GM12878 (cell line): ENCODE measurements at regions not wholly inside any gene's neighbourhood (a gene's known extent, or its start where the extent isn't known, plus 50 kb on each side); places are given as distances from the start of the nearest gene placed in this dataset.

ENCODE experiments used
- ATAC-seq: fragments of 200-7000 bp; cut with Tn5 transposase; 3 replicates; pipeline ENCODE4 v1.9.1; 2020; ENCODE audit warnings: mild to moderate bottlenecking, moderate library complexity
- BruUV-seq: library from RNA; stranded (reverse); fragments of 400-500 nt; replicated peaks from 2 replicates; lab custom pipeline; 2021; lab: Mats Ljungman, UMichigan
- CTCF ChIA-PET: fragments of 300-600 bp; sonication (Branson Sonifier 250); formaldehyde crosslinking; extraction: SDS; loops from one replicate; lab custom pipeline; 2021; ENCODE audit warnings: inconsistent platforms; lab: Yijun Ruan, JAX
- POLR2A ChIA-PET: fragments of 350-600 bp; formaldehyde crosslinking; extraction: SDS; loops from one replicate; lab custom pipeline; 2021; ENCODE audit warnings: inconsistent platforms; lab: Charles Lee
- RAD21 ChIA-PET: fragments of 300-600 bp; sonication (Branson Sonifier 250); formaldehyde crosslinking; loops from one replicate; lab custom pipeline; 2023; ENCODE audit warnings: antibody characterized with exemption; ENCODE audit not compliant: unreplicated experiment; lab: Charles Lee
- SMC1A ChIA-PET: fragments of 300-600 bp; sonication (Branson Sonifier 250); formaldehyde crosslinking; loops from one replicate; lab custom pipeline; 2023; ENCODE audit not compliant: unreplicated experiment, uncharacterized antibody; lab: Charles Lee
- DNase-seq: peaks from one replicate; pipeline ENCODE4 v3.0.0-alpha.2; 2011; ENCODE audit warnings: low read depth, low spot score
- FAIRE-seq: peaks from 3 replicates; lab custom pipeline; 2011; peaks lifted over from hg19 to GRCh38; lab: Jason Lieb, UNC
- H2AFZ ChIP-seq: 2 replicates; pipeline ENCODE4 v1.6.0; 2011; ENCODE audit warnings: low read depth, low read length, control low read depth; ENCODE audit not compliant: control insufficient read depth
- H3K27ac ChIP-seq: 2 replicates; pipeline ENCODE4 v1.5.1; 2011; ENCODE audit warnings: control low read depth; ENCODE audit not compliant: control insufficient read depth, insufficient read depth
- H3K27me3 ChIP-seq, 2 experiments: replicated peaks in 1 of 2; 2 replicates each; pipeline versions ENCODE4 v1.6.0 to v1.6.1; 2011; ENCODE audit warnings: low read length in 1 of 2; ENCODE audit not compliant: control insufficient read depth in 2 of 2, insufficient read depth in 2 of 2
- H3K36me3 ChIP-seq, 2 experiments: 2 replicates each; pipeline ENCODE4 v1.5.1; 2011; ENCODE audit warnings: low read length in 1 of 2; ENCODE audit not compliant: control insufficient read depth in 2 of 2, insufficient read depth in 2 of 2
- H3K4me1 ChIP-seq: 2 replicates; pipeline ENCODE4 v1.6.1; 2011; ENCODE audit warnings: mild to moderate bottlenecking, low read length, moderate library complexity, mixed read lengths; ENCODE audit not compliant: control insufficient read depth, insufficient read depth
- H3K4me2 ChIP-seq: 2 replicates; pipeline ENCODE4 v1.6.0; 2011; ENCODE audit warnings: control low read depth; ENCODE audit not compliant: control insufficient read depth, insufficient read depth
- H3K4me3 ChIP-seq: fragments of 200-600 bp; sonication (generic); 2 replicates; pipeline ENCODE4 v1.5.1; 2016
- H3K79me2 ChIP-seq: 2 replicates; pipeline ENCODE4 v1.6.0; 2011; ENCODE audit warnings: low read length; ENCODE audit not compliant: control insufficient read depth, insufficient read depth
- H3K9ac ChIP-seq: 2 replicates; pipeline ENCODE4 v1.8.0; 2011; ENCODE audit warnings: low read length, control low read depth, mixed read lengths; ENCODE audit not compliant: control insufficient read depth, insufficient read depth
- H3K9me3 ChIP-seq: replicated peaks from 3 replicates; pipeline ENCODE4 v1.5.1; 2011; ENCODE audit warnings: mild to moderate bottlenecking, low read length; ENCODE audit not compliant: control insufficient read depth, insufficient read depth
- H4K20me1 ChIP-seq: 2 replicates; pipeline ENCODE4 v1.6.0; 2011; ENCODE audit not compliant: control insufficient read depth, insufficient read depth
- ATF3 ChIP-seq: IDR thresholded peaks from 2 replicates; pipeline ENCODE4 v1.6.1; 2011; ENCODE audit warnings: low read depth, mild to moderate bottlenecking, low read length, moderate library complexity, borderline replicate concordance; ENCODE audit errors: extremely low read depth
- CHD4 ChIP-seq: fragments of 200-600 bp; sonication (generic); IDR thresholded peaks from 2 replicates; pipeline ENCODE4 v1.6.1; 2016; ENCODE audit warnings: mild to moderate bottlenecking
- KAT2A ChIP-seq: conservative IDR thresholded peaks from 2 replicates; pipeline ENCODE4 v1.6.1; 2011; ENCODE audit warnings: low read depth, low read length; ENCODE audit not compliant: control insufficient read depth
- MTA3 ChIP-seq: IDR thresholded peaks from 2 replicates; pipeline ENCODE4 v1.6.1; 2012; ENCODE audit warnings: low read length, inconsistent platforms, borderline replicate concordance
- NFXL1 ChIP-seq: fragments of 450-650 bp; IDR thresholded peaks from 2 replicates; pipeline ENCODE4 v1.6.1; 2017; ENCODE audit warnings: antibody characterized with exemption, mild to moderate bottlenecking, borderline replicate concordance
- POLR2AphosphoS2 ChIP-seq: IDR thresholded peaks from 2 replicates; pipeline ENCODE4 v1.6.1; 2011; ENCODE audit warnings: low read depth, mild to moderate bottlenecking, low read length, improper control_type of control experiment, moderate library complexity
- TCF12 ChIP-seq: IDR thresholded peaks from 2 replicates; pipeline ENCODE4 v1.6.1; 2011; ENCODE audit warnings: low read depth, mild to moderate bottlenecking, low read length
- YBX1 ChIP-seq: fragments of 450-650 bp; IDR thresholded peaks from 2 replicates; pipeline ENCODE4 v1.6.1; 2016; ENCODE audit warnings: antibody characterized with exemption
- WGBS: methylation state at CpG from one replicate; pipeline ENCODE4 v1.1.6; 2016; ENCODE audit warnings: low lambda C conversion rate; ENCODE audit not compliant: insufficient replicate concordance, insufficient coverage; ENCODE audit errors: missing lambda C conversion rate; 5-methylcytosine and 5-hydroxymethylcytosine counted together
- in situ Hi-C: fragments of 300-500 bp; cut with MboI; formaldehyde crosslinking; loops from 9 replicates; pipeline ENCODE4 v1.14.3; 2018; ENCODE audit warnings: mixed read lengths
- intact Hi-C: fragments of 100-400 bp; cut with micrococcal nuclease; formaldehyde crosslinking; loops from one replicate; pipeline ENCODE4 v1.14.2; 2022; ENCODE audit not compliant: unreplicated experiment
- TF ChIP-seq, protein P1 (sequence below): IDR thresholded peaks from 2 replicates; pipeline ENCODE4 v1.6.1; 2011; ENCODE audit warnings: mild to moderate bottlenecking, low read depth, low read length, moderate library complexity; ENCODE audit not compliant: insufficient replicate concordance

DNA sequence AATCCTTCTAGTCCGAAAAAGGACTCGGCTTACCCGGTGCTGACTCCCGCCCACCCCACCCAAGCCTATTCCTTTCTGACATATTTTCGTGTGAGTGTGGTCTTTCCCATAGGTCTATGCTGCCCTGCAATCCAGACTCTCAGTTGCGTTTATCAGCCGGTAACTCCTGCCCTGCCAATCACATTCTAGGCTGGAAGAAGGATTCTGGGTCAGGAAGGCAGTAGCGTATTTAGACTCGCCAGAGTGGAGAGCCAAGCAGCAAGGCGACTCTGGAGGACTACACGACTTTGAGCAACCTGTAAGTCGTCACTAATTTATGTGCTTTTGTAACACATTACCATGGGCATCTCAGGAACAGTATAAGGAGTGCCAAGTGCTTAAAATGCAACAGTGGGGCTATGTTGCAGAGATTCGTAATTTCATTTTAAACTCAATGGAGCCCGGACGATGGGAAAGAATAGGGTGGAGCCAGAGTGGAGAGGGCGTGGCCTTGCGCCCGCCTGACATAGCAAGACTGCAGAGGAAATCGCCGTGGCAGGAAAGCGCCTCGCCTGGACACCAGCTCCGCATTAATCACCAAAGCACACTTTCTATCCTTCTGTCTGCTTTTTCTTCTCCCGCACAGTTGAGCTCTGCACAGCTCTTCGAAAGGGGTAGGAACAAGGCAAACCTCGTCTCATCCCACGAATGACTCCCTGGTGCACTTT, 1044.2 kb downstream of the AGBL1 start (continued):
- TF ChIP-seq YBX1 (no peak), MTA3 (no peak), NFXL1 (no peak), POLR2AphosphoS2 (no peak)
- TF ChIP-seq, protein P1, sequence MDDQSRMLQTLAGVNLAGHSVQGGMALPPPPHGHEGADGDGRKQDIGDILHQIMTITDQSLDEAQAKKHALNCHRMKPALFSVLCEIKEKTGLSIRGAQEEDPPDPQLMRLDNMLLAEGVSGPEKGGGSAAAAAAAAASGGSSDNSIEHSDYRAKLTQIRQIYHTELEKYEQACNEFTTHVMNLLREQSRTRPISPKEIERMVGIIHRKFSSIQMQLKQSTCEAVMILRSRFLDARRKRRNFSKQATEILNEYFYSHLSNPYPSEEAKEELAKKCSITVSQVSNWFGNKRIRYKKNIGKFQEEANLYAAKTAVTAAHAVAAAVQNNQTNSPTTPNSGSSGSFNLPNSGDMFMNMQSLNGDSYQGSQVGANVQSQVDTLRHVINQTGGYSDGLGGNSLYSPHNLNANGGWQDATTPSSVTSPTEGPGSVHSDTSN = no peak

DNA sequence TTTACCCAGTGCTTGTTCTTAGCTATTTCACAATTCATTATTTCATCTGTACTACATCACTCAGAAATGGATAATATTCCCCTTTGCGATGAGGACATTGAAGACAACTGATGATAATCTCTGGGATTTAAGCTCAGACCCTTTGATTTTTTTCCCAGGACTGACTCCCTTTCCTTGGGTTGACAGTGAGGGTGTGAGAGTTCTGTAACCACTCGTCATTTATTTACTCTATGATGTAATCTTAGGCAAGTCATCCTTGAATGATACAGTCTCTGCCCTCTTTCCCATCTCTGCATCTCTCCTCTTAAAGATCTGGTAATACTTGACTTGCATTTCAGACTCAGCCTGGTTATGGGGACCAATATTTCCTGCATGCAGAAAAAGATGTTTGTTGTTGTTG, 1041.7 kb downstream of the AGBL1 start:
- in situ Hi-C loops = no loop called here
- intact Hi-C loops = no loop called here
- ATAC-seq (no peak), FAIRE-seq (no peak), DNase-seq (no peak)
- ChIA-PET RAD21 (no interaction called here), CTCF (no interaction called here), POLR2A (no interaction called here), SMC1A (no interaction called here)
- WGBS = 25% methylated on average over 2 of the region's 2 CpGs
- H3K9me3 ChIP-seq = no peaks in the 10 kb centered on the region
- H3K4me3 ChIP-seq = no peak overlapping the region
- no peaks in the 10 kb centered on the region for H3K27me3 ChIP-seq
- no peak overlapping the region for H3K4me2 ChIP-seq
- H3K36me3 ChIP-seq = no peaks in the 10 kb centered on the region
- TF ChIP-seq ATF3 (no peak), TCF12 (no peak), KAT2A (no peak), CHD4 (no peak)
- H3K27ac ChIP-seq = no peak overlapping the region
- BruUV-seq = no TSS peak
- H2AFZ ChIP-seq = no peak overlapping the region
- no peaks in the 10 kb centered on the region for H4K20me1 ChIP-seq
- no peaks in the 10 kb centered on the region for H3K79me2 ChIP-seq
- H3K9ac ChIP-seq = no peak overlapping the region
- H3K4me1 ChIP-seq = no peaks in the 10 kb centered on the region
